Testis (tissue), 2 donors: ENCODE measurements at regions not wholly inside any gene's neighbourhood (a gene's known extent, or its start where the extent isn't known, plus 50 kb on each side); places are given as distances from the start of the nearest gene placed in this dataset.

Experiments used
- POLR2A ChIP-seq: fragments of 450-650 bp; IDR thresholded peaks from one replicate; pipeline ENCODE4 v1.6.1; 2017; ENCODE audit warnings: antibody characterized with exemption, mild to moderate bottlenecking, moderate library complexity
- TF ChIP-seq, protein P1 (sequence below), 3 experiments: fragments of 450-650 bp in 2 of 3; fragments of 200-600 bp in 1 of 3; sonication (generic) in 1 of 3; IDR thresholded peaks; one replicate each; pipeline ENCODE4 v1.5.1; 2016 to 2019; ENCODE audit warnings: antibody characterized with exemption in 3 of 3, mild to moderate bottlenecking in 2 of 3, moderate library complexity in 1 of 3

DNA sequence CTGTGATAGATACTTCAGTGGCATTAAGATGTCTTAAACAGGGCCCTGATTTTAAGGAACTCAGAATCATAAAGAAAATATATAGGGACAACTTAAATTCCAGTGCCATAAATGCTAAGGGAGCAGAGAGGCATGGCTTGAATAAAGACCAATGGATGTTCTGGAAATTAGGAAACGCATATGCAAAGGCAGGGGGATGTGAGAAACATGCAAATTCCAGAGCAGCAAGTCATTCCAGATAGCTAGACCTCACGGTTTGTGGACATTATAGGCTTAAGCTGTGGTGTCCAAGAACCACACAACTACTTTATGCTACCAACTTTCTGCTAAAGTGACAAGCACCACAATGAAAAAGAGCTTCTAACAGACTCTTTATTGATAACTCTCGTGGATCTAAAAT lies 132.6 kb upstream of the ANK2 start:
- TF ChIP-seq, protein P1, sequence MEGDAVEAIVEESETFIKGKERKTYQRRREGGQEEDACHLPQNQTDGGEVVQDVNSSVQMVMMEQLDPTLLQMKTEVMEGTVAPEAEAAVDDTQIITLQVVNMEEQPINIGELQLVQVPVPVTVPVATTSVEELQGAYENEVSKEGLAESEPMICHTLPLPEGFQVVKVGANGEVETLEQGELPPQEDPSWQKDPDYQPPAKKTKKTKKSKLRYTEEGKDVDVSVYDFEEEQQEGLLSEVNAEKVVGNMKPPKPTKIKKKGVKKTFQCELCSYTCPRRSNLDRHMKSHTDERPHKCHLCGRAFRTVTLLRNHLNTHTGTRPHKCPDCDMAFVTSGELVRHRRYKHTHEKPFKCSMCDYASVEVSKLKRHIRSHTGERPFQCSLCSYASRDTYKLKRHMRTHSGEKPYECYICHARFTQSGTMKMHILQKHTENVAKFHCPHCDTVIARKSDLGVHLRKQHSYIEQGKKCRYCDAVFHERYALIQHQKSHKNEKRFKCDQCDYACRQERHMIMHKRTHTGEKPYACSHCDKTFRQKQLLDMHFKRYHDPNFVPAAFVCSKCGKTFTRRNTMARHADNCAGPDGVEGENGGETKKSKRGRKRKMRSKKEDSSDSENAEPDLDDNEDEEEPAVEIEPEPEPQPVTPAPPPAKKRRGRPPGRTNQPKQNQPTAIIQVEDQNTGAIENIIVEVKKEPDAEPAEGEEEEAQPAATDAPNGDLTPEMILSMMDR (IDR thresholded peaks at IDR 0.05), result no peak
- TF ChIP-seq POLR2A, result no peak
